ENCODE measurements at regions not wholly inside any gene's neighbourhood (a gene's known extent, or its start where the extent isn't known, plus 50 kb on each side); places are given as distances from the start of the nearest gene placed in this dataset.

DNA sequence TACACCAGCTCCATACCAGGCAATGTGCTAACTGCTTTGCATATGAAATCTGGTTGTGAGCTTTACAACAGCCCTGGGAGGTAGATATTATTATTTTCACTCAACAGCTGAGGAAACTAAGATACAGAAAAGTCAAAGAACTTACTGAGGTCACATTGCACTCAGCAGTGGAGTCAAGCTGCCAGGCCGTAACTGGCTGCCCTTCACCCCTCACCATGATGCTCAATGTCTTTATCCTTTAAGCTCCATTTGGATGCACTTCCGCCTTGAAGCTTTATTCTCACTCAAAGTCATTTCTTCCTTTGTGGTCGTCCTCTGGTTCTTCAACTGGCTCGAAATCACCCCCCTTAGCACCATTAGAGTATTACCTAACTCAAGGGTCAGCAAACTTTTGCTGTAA lies 81.7 kb upstream of the RALGPS2 start:
- TF ChIP-seq CTCF (IDR thresholded peaks at IDR 0.05), result no peak
- Histone ChIP-seq H3K9me3 (no peaks in the 10 kb centered on the region), H3K36me3 (ENCODE audit: insufficient read depth in 1 of 2, low read depth in 1 of 2) (no peaks in the 10 kb centered on the region), H3K4me1 (peaks cover 5% of the 10 kb centered on the region), H3K4me3 (no peak overlapping the region), H3K27ac (no peak overlapping the region), H3K27me3 (ENCODE audit: insufficient read depth in 3 of 3, low read length in 2 of 3) (no peaks in the 10 kb centered on the region)
- 59 to 76% (median 65%) methylated on average over 4 of the region's 4 CpGs for WGBS, 3 donors
- no peak for ATAC-seq
- DNase-seq, result no peak
- intact Hi-C loops (cut with DNase I), result no loop called here

DNA sequence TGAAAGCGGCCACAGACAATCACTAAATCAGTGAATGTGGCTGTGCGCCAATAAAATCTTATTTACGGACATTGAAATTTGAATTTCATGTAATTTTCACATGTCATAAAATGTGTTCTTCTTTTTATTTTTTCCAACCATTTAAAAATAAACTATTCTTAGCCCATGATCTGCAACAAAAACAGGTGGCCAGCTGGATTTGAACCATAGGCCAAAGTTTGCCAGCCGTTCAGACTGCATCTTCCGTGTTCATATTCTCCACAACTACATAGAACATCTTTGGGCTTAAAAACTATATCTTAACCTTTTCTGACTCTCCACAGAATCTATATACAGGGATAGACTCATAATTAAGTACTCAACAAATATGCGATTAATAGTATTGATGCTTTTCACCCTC lies 81.2 kb upstream of the RALGPS2 start:
- DNase-seq (no peak), ATAC-seq (no peak)
- Histone ChIP-seq H3K27ac (no peak overlapping the region), H3K9me3 (no peaks in the 10 kb centered on the region), H3K27me3 (ENCODE audit: insufficient read depth in 3 of 3, low read length in 2 of 3) (no peaks in the 10 kb centered on the region), H3K36me3 (ENCODE audit: insufficient read depth in 1 of 2, low read depth in 1 of 2) (no peaks in the 10 kb centered on the region), H3K4me1 (peaks cover 5% of the 10 kb centered on the region), H3K4me3 (no peak overlapping the region)
- no peak for TF ChIP-seq CTCF (IDR thresholded peaks at IDR 0.05)
- intact Hi-C loops (cut with DNase I), result no loop called here
- 49 to 78% (median 51%) methylated on average over 6 of the region's 6 CpGs for WGBS, 3 donors

DNA sequence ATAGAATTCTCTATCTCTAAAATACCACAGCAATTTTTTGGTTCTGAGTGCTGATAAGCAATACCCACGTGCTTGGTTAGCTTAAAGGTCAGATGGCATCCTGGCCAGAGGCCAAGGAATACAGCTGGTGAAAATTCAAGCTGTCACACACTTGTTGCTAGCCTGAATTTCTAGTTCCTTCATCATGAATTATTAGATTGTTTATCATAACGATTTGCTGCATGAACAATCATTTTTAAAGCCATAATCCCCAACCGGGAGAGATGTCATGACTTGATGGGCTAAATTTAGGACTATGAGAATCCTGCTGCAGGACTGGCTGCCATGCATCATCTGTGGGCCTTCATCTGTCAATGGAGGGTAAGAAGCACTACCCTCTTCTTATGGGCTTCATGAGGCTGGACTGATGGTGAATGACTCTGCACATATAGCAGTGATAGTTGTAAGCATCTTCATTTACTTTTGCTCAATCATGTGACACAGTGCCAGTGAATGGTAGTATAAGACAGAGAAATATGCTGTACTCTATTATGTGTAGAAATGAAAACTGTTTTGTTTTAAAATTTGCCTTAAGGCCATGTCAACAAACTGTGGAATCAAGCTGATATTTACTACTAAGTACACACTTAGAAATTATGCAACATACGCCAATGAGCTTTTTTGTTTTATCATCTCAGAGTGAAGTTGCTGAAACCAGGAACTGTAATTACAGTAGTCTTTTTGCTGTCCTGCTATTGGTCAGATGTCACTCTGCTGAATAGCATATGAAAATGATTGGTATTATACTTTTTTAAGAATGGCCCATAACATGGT lies 80.5 kb upstream of the RALGPS2 start:
- intact Hi-C loops (cut with DNase I), result no loop called here
- H3K9me3 ChIP-seq, result no peaks in the 10 kb centered on the region
- H3K4me1 ChIP-seq, result peaks cover 5% of the 10 kb centered on the region
- no peaks in the 10 kb centered on the region for H3K27me3 ChIP-seq (ENCODE audit: insufficient read depth in 3 of 3, low read length in 2 of 3)
- no peaks in the 10 kb centered on the region for H3K36me3 ChIP-seq (ENCODE audit: insufficient read depth in 1 of 2, low read depth in 1 of 2)
- WGBS, 3 donors, result 23 to 25% (median 24%) methylated on average over 4 of the region's 4 CpGs
- H3K27ac ChIP-seq, result no peak overlapping the region
- DNase-seq, result no peak
- ATAC-seq, result peak in 1 of 4 donors; percentile 39
- TF ChIP-seq CTCF (IDR thresholded peaks at IDR 0.05), result no peak
- no peak overlapping the region for H3K4me3 ChIP-seq

GRCh38 chr1:178645157-178645807 lies 79.8 kb upstream of the RALGPS2 start:
- Histone ChIP-seq H3K36me3 (ENCODE audit: insufficient read depth in 1 of 2, low read depth in 1 of 2) (no peaks in the 10 kb centered on the region), H3K4me3 (no peak overlapping the region), H3K27me3 (ENCODE audit: insufficient read depth in 3 of 3, low read length in 2 of 3) (no peaks in the 10 kb centered on the region), H3K9me3 (no peaks in the 10 kb centered on the region), H3K27ac (no peak overlapping the region), H3K4me1 (peaks cover 5% of the 10 kb centered on the region)
- no peak for ATAC-seq
- TF ChIP-seq CTCF (IDR thresholded peaks at IDR 0.05), result no peak
- DNase-seq, result no peak
- intact Hi-C loops (cut with DNase I), result no loop called here
- WGBS, 3 donors, result 38 to 46% (median 39%) methylated on average over 5 of the region's 5 CpGs

Data from psoas muscle (tissue), 7 donors.